ENCODE measurements at regions not wholly inside any gene's neighbourhood (a gene's known extent, or its start where the extent isn't known, plus 50 kb on each side); places are given as distances from the start of the nearest gene placed in this dataset.

DNA sequence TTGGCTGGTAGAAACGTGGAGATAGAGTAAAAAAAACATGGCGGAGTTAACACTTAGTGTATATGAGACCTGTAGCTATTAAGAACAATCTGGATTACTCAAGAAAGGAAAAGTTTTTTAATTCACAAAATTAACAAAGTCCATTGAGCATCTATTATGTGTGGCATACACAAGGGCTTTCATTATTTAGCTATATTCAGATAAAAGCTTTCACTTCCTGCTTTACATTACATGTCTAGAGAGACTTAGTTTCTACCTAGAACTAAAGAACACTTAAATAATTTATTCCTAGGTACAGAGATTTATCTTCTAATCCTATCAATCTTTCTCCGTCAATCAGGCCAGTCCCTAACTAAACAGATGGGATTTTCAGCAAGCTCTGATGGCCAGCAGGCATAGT lies 196.0 kb upstream of the SLC39A10 start:
- TF ChIP-seq, protein P1, sequence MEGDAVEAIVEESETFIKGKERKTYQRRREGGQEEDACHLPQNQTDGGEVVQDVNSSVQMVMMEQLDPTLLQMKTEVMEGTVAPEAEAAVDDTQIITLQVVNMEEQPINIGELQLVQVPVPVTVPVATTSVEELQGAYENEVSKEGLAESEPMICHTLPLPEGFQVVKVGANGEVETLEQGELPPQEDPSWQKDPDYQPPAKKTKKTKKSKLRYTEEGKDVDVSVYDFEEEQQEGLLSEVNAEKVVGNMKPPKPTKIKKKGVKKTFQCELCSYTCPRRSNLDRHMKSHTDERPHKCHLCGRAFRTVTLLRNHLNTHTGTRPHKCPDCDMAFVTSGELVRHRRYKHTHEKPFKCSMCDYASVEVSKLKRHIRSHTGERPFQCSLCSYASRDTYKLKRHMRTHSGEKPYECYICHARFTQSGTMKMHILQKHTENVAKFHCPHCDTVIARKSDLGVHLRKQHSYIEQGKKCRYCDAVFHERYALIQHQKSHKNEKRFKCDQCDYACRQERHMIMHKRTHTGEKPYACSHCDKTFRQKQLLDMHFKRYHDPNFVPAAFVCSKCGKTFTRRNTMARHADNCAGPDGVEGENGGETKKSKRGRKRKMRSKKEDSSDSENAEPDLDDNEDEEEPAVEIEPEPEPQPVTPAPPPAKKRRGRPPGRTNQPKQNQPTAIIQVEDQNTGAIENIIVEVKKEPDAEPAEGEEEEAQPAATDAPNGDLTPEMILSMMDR (conservative IDR thresholded peaks at IDR 0.05; ENCODE audit: low read length): no peak
- no peak for TF ChIP-seq EZH2phosphoT487 (IDR thresholded peaks at IDR 0.05; ENCODE audit: borderline replicate concordance, low read depth, low read length)
